GM21786 (cell line): ENCODE measurements at regions not wholly inside any gene's neighbourhood (a gene's known extent, or its start where the extent isn't known, plus 50 kb on each side); places are given as distances from the start of the nearest gene placed in this dataset.

Source experiments
- ATAC-seq: cut with Tn5 transposase; IDR thresholded peaks from one replicate; pipeline ENCODE4 v1.9.1; 2021; ENCODE audit not compliant: unreplicated experiment

- no peak for ATAC-seq
These were observed 97.4 kb upstream of the GPR26 start for GRCh38 chr10:123568751-123569150.

DNA sequence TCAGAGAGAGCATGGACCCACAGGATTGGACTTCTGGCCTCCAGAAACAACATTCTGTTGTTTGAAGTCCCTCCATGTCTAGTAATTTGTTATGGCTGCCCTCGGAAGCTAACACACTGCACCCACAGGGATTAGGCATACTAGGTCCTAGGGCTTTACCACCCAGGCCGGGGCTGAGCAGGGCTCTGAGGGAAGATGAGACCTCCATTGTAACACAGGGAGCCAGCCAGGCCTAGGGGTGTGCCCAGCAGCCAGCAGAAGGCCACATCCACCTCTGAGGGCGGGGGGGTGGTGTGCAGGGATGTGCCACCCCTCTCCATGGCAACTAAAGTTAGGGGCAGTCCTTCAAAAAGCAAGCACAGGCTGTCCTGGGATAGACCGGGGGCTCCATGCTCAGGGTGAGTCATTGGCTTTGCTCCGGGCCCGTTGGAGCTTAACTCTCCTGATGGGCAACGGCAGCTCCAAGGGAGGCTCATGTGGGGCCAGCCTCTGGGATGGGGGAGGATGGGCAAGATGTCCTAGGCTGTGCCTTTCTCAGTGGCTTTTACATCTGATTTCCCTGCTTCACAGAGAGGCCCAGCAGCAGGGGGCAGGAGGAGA, 96.6 kb upstream of the GPR26 start:
- ATAC-seq = no peak

DNA sequence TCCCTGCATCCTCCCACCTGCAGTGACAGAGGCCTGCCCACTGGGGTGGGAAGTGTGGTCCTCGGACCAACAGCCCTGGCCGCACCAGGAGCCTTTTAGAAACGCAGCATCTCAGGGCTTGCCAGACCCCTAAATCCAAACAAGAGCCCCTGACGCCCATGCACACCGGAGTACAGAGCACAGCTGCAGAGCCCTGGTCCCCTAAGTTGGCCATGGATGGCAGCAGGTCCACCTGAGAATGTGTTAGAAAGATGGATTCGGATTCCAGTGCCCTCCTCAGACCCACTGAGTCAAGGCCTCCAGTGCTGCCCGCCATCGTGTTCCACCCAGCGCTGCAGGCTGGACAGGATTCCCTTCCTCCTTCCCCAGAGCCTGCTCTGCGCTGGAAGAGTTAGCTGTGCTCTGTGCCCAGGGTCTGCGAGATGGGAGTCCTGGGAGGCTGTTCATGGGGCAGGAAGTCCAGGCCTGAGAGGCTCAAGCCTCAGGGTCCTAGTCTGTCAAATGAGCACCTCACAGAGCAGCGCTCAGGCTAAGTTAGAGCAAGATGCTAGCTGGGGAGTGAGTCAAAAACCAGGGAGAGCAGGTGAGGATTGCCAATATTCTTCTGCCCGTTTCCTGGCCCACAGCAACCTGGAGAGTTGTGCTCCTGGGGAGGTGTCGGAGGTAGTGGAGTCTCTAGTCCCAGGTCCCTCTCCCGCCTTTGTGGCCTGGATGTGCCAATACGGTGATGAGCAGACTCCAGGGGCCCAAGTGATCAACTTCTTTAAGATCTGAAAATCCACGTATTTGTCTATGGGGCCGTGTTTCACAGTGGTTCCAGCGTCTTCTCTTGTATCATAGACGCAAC, 95.9 kb upstream of the GPR26 start:
- no peak for ATAC-seq

DNA sequence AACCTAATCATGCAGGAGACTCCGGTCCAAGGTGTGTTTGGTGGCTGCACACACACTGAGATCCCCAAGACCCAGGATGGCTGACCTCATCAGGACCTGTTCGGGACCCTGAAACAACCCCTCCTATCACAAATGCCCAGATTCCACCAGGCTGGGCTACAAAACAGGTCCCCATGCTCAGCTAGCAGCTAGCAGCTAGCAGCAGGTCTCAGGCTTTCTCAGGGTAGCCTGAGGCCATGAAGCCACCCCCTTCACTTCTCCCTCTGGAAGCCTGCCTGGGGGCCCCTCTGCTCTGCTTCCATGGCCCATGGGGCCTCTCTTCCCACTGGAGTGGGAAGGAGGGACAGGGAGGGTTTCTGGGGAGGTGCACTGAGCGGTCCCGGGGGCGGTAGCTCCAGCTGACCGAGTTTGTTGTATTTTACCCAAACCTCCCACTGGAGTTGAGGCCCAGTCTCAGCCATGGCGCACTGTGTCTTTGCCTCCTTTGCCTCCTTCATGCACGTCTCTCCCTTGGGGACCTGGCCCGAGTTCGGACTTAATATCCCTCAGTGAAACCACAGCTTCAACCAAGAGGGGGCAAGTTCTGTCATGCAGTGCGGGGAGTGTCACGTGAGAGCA, 95.1 kb upstream of the GPR26 start:
- no peak for ATAC-seq

GRCh38 chr10:123571978-123572377, 94.2 kb upstream of the GPR26 start:
- no peak for ATAC-seq

DNA sequence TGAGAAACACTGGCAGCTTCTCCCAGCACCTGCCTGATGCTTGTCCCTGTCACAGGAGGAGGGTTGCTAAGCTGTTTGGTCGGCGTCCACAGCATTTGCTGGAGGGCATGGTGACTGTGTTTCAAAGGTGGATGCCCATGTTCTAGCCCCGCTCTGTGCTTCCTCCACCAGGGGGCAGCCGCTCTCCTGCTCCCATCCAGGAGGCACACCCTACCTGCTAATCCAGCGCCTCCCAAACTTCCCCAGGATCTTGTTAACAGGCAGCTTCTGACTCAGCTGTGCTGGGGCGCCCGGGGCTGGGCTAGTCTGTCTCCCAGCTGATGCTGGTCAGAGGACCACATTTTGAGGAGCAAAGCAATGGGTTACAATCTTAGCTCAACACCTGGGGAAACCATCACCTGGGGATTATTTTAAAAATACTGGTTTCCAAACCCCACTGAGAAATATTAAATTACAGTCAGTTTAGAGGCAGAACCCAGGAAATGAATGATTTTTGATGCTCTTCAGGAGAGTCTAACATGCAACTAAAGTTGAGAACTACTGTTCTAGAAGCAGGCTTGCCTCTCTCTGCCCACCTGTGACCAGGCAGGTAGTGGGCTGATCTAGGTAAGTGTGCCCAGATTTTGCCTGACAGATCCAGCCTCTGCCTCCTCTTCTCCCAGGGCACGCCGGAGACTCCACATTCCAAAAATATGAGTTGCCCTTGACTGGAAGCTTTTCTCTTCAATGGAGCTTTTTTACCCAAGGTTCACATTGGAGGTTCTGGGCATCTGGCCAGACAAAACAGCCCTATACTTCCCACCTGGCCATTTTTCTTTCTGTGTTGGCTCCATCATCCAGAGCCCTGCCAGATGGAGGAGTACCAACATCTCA, 92.7 kb upstream of the GPR26 start:
- ATAC-seq = peak; percentile 48

DNA sequence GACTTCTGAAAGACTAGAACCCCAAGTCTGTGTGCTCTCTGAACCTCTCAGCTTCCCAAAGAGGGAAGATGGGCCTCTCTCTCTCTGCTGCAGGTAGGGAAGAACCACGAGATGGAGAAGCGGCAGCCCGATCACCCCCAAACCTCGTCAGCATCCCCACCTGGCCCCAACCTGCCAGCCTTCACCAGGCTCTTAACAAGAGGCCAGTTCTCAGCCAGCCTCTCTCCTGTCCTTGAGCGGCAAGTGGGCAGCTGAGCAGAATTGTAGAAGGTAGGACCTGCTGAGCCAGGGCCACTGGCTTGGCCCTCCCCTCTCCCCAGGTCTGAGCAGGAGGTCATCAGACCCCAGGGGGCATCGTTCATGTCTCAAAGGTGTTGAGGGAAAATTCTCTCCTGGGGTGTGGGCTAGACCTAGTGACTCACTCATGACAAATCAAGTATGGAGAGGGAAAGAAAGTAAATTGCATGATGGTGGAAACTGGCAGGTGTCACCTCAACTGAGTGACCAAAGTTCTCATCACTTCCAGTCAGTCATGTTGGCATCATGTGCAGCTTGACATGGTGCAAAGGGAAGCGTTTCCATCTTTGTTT, 92.0 kb upstream of the GPR26 start:
- ATAC-seq = no peak

- ATAC-seq = no peak
These were observed 91.0 kb upstream of the GPR26 start for GRCh38 chr10:123575105-123575504.

DNA sequence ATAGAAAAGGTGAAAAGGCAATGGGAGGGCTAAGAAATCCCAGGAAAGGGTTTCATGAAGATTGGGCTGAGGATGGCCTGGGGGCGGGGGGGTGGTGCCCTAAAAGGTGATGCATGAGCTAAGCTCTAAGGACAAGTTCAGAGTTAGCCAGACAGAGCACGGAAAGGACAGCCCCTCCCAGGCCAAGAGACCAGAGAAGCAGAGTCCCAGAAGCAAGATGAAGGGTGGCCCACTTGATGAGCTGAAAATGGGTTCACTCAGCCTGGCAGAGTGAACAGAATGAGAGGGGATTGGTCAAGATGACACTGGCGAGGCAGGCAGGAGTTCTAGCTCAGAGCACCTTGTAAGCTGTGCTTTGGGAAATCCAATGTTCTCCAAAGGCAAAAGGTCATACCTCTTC, 89.4 kb upstream of the GPR26 start:
- ATAC-seq = no peak

- no peak for ATAC-seq
These were observed 88.2 kb upstream of the GPR26 start for GRCh38 chr10:123577921-123578461.

GRCh38 chr10:123578721-123579120, 87.4 kb upstream of the GPR26 start:
- ATAC-seq = no peak

DNA sequence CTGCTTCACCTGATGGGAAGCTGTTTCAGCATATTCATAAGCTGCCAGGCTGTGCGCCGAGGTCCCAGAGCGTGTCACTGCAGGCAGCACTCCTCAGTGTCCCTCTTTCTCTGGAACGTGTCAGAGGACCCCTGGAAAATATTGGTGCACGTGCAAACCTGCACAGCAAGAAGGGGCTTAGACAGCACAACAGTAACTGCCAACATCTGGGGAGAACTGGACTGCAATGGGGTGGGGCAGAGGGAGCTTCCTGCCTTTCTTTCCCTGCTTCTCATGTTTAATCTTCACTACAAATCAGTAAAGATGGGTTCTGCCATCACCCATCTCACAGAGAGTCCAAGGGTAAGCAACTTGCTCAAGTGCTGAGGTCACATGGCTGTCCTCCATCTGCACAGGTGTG, 86.5 kb upstream of the GPR26 start:
- no peak for ATAC-seq

- no peak for ATAC-seq
These were observed 85.7 kb upstream of the GPR26 start for GRCh38 chr10:123580426-123580825.

DNA sequence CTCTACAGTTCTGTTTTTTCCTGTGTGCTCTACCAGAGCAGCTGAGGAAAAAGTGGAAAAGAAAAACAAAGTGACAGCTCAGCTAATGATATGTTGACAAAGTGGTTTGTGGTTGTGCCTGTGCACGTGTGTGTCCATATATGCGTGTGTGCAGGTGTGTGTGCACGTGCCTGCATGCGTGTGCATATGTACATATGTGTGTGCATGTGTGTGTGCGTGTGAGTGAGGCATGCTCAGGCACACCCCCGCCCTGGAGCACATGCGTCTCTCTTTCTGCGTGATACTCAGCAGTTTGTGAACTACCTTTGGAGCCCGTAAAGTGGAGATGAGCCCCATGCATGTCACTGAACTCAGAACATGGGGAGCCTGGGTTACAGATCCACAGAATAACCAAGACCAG, 84.5 kb upstream of the GPR26 start:
- no peak for ATAC-seq

GRCh38 chr10:123582084-123582989, 83.8 kb upstream of the GPR26 start:
- no peak for ATAC-seq

DNA sequence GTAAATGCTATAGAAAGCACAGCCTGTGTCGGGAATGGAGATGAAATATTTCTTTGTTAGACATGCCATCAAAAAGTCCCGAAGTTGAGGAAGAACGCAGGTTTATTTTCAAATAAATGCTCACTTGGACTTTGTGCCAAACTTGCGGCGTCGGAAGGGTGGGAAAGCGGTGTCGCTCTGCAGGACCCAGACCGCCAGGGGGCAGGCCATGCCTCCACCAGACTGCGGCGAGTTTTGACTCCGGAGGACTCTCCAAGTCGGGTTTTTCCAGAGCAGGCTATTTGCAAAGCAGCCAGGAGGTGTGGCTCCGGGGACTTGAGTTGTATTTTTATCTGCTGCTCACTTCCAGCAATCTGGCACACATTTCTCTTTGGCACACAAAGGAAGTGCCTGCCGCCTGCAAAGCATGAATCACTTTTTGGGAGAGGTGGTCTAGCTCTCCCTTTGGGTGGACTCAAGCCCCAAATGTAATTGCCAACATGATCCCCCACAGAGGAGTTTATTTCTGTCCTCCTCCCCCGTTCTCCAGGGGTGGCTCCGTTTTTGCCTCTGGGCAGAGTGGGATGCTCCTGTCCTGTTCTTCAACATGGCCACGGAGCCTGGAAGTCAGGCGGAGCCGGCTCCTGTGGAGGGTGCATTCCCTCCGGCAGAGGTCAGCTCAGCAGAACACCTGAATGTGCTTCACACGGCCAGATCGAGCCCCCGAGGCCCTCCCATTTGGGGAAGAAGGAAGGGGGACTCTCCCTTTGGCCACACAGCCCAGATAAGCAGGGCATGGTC, 82.3 kb upstream of the GPR26 start:
- no peak for ATAC-seq

DNA sequence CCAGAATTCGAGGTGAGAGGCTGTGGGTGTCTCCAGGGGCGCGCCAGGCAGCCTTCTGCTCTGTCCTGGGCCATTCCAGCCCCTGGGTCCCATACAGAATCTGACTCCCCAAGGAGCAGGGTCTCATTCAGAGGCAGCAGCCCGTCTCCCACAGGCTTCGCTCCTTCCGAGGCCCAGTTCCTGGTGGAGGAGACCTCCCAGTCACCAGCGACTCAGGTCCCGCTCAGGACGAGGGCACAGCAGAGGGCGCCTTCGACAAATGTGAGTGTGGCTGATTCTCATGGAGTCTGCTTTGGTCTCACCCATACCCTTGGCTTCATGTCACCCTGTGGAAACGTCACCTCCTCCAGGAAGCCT, 81.8 kb upstream of the GPR26 start:
- no peak for ATAC-seq

- ATAC-seq = no peak
These were observed 80.4 kb upstream of the GPR26 start for GRCh38 chr10:123585477-123586445.
